ENCODE measurements at regions not wholly inside any gene's neighbourhood (a gene's known extent, or its start where the extent isn't known, plus 50 kb on each side); places are given as distances from the start of the nearest gene placed in this dataset.

DNA sequence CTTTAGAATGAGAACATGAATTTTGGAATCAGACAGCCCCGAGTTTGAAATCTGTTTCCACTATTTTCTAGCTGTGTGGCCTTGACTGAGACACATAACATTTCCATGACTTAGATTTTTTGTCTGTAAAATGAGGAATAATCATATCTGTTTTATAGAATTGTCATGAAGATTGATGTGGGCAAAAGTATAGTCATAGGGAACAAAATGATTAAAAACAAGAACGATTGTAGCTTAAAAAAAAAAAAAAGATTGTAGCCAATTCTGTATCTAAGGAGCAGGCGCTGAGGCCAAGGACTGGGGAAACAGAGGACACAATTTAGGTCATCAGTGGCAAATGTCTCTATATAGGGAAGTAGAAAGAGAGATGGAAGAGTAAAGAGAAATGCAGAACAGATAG lies 201.6 kb upstream of the C1QTNF7 start:
- no peak for DNase-seq (ENCODE audit: low spot score)

GRCh38 chr4:15231265-15232091 lies 196.4 kb upstream of the C1QTNF7 start:
- peak; percentile 77 for DNase-seq (ENCODE audit: low spot score)

DNA sequence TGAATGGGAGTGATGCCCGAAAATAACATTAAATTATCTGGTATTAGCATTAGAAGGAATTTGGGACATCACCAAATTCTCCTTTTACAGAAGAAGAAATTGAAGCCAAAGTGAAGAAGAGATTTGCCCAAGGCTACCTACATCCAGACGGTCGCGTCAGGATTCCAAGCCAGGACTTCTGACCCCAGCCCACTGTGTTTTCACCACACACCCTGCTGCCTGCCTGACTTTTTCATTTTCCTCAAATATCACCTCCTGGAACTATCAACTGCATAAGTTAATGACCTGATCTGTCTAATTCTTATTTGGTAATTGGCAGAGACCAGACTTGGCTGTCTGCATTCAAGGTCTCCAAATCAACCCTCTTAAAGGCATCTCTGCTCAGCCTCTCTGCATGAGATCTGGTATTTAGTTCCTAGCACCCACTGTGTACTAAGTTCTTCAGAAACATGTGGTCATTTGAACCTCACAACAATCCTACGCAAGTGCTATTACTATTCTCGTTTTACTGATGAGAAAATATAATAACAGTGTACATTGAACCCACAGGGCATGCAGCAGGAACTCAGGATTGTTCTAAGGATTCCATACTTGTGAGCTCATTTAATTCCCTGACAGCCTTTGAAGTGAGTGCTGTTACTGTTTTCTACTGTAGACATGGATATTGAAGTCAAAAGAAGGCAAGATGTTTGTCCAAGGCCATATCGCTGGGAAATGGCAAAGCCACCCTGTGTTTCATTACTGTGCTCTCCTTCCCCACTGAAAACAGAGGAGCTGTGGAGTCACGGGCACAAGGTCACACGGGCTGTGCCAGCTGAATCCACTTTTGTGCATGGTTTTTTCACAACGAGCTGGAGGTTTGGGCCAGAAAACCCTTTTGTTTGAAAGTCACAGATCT lies 195.2 kb upstream of the C1QTNF7 start:
- DNase-seq (ENCODE audit: low spot score): peak; percentile 8

DNA sequence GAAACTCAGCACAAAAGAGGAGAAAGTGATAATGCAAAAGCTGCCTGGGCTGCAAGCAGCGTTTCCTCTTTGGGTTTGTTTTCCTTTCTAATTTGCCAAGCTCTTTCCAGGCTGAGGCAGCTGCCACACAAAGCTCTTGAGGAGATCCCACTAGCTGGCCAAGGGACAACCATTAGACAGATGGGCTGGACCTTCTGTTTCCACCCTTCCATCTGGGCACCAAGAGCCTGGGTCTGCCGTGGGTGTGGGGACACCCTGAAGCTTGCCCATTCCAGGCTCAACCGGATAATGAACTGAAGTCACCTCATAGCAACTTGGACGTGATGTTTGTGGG lies 194.6 kb upstream of the C1QTNF7 start:
- no peak for DNase-seq (ENCODE audit: low spot score)

- DNase-seq (ENCODE audit: low spot score): no peak
These were observed 194.2 kb upstream of the C1QTNF7 start for GRCh38 chr4:15233626-15234025.

DNA sequence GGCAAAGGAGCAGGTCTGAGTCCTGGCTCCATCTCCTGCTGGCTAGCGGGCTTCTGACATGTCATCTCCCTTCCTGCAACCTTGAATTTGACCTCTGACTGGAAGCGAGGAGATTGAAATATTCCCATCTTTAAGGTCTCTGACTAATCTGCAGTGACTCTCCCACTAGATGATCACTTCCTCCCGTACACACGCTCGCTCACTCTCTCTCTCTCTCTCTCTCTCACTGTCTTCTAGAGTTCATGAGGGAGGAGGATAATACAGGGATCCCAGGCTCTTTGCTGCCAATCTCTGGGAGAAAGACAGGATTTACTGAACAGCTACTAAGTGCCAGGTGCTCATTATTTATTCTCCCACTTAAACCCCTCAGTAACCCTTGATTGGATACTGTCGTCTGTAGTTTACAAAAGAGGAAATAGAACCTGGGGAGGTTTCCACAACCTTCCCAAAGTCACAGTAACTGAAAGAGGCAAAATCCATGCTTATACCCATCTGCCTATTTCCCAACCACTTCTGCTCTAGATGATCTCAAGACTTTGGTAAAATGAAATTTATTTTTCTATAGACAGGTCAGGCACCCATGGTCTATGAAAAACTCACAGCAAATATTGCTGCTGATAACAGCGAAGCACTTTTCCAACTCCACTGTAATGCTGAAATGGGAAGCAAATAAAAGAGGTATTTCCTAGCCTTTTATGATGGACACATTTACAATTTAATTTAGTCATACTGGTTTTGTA lies 193.5 kb upstream of the C1QTNF7 start:
- DNase-seq (ENCODE audit: low spot score): peak; percentile 78

- DNase-seq (ENCODE audit: low spot score): peak; percentile 90
These were observed 193.0 kb upstream of the C1QTNF7 start for GRCh38 chr4:15234856-15235126.

DNA sequence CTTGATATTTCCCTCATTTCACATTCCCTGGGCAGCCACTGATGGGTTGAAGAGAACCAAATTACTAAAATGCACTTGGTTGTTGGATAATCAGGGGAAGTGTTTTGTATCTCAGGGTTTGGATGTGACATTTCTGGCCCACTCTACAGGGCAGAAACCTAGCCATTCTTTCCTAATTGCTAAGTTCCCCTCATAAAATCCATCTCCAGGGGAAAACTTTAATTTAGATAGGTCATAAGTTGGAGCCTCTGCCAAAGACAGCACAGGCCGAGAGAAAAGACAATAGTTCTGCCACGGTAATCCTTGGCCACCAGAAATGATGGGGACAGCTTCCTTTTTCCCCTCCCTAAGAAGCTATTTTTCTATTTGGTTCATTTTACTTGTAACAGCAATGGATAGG lies 192.7 kb upstream of the C1QTNF7 start:
- no peak for DNase-seq (ENCODE audit: low spot score)

- DNase-seq (ENCODE audit: low spot score): no peak
These were observed 190.1 kb upstream of the C1QTNF7 start for GRCh38 chr4:15237648-15238230.

GRCh38 chr4:15238720-15239119 lies 189.1 kb upstream of the C1QTNF7 start:
- peak; percentile 50 for DNase-seq (ENCODE audit: low spot score)

- DNase-seq (ENCODE audit: low spot score): no peak
These were observed 188.0 kb upstream of the C1QTNF7 start for GRCh38 chr4:15239866-15240265.

GRCh38 chr4:15240764-15241163 lies 187.1 kb upstream of the C1QTNF7 start:
- no peak for DNase-seq (ENCODE audit: low spot score)

- no peak for DNase-seq (ENCODE audit: low spot score)
These were observed 185.8 kb upstream of the C1QTNF7 start for GRCh38 chr4:15242021-15242420.

DNA sequence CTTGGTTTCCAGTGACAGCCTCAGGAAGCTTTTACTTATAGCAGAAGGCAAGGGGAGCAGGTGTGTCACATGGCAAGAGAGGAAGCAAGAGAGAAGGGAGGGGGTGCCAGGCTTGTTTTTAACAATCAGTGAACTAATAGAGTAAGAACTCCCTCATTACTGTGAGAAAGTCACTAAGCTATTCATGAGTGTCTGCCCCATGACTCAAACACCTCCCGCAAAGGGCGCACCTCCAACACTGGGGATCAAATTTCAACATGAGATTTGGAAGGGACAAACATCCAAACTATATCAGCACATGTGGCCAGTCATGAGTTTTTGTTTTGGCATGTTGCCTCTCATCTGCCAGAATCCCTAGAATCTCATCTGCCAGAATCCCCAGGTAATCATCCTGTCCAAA lies 183.5 kb upstream of the C1QTNF7 start:
- peak; percentile 8 for DNase-seq (ENCODE audit: low spot score)

GRCh38 chr4:15245006-15245530 lies 182.8 kb upstream of the C1QTNF7 start:
- DNase-seq (ENCODE audit: low spot score): no peak

- no peak for DNase-seq (ENCODE audit: low spot score)
These were observed 177.8 kb upstream of the C1QTNF7 start for GRCh38 chr4:15250021-15250441.

DNA sequence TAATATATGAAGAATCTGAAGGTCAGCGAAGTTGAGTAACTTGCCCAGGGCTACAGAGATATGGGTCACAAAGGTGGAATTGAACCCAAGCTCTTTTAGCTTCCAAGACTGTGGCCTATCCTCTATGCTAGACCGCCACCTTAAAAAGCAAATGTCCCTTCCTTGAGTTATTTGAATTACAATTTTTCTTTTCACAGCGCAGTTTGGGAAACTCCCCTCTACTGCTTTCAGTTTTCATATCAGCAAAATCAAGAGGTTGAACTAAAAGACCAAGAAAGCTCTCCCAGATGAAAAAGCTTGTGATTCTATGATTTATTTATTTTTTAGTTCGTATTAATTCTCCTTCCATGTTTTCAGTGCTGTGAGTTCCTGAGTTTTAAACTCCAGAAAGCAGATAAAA lies 174.5 kb upstream of the C1QTNF7 start:
- DNase-seq (ENCODE audit: low spot score): no peak

- no peak for DNase-seq (ENCODE audit: low spot score)
These were observed 173.5 kb upstream of the C1QTNF7 start for GRCh38 chr4:15254236-15254880.

DNA sequence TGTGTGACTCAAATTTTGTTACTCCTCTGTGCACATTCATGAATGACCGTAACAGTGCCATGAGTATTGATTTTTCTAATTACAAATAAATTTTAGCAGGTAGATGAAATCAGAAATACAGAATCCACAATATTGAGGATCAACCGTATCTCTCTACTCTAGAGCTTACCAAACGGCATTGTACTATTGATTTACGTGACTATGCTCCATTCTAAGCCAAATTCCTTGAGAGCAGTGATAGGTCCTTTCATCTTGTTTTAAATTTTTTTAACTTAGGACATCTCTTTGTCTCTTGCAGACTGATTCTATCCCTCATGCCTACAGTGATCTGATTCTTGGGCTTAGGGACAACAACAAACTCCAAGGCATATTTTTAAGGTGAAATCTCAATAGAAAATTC lies 172.3 kb upstream of the C1QTNF7 start:
- DNase-seq (ENCODE audit: low spot score): no peak

GRCh38 chr4:15260758-15261157 lies 167.1 kb upstream of the C1QTNF7 start:
- DNase-seq (ENCODE audit: low spot score): no peak

- DNase-seq (ENCODE audit: low spot score): peak; percentile 8
These were observed 165.4 kb upstream of the C1QTNF7 start for GRCh38 chr4:15262396-15262795.
